IMR-90 (cell line): ENCODE measurements at regions not wholly inside any gene's neighbourhood (a gene's known extent, or its start where the extent isn't known, plus 50 kb on each side); places are given as distances from the start of the nearest gene placed in this dataset.

ENCODE experiments used
- ATAC-seq: fragments of 200-7000 bp; cut with Tn5 transposase; 2 replicates; pipeline ENCODE4 v1.9.1; 2020; ENCODE audit warnings: low read depth, mild to moderate bottlenecking, moderate library complexity
- BruUV-seq: library from RNA; stranded (reverse); fragments of 400-500 nt; replicated peaks from 2 replicates; lab custom pipeline; 2021; lab: Mats Ljungman, UMichigan
- CTCF ChIA-PET: fragments of 300-600 bp; formaldehyde crosslinking; extraction: SDS; loops from one replicate; lab custom pipeline; 2021; ENCODE audit warnings: antibody characterized with exemption; lab: Yijun Ruan, JAX
- POLR2A ChIA-PET: fragments of 300-600 bp; sonication (Branson Sonifier 250); formaldehyde crosslinking; loops from one replicate; lab custom pipeline; 2022; ENCODE audit warnings: antibody characterized with exemption; ENCODE audit not compliant: unreplicated experiment; lab: Charles Lee
- DNase-seq: peaks from one replicate; pipeline ENCODE4 v3.0.0; 2013
- H2AFZ ChIP-seq: replicated peaks from 2 replicates; pipeline ENCODE3; 2013; ENCODE audit warnings: low read length, mild to moderate bottlenecking; ENCODE audit not compliant: poor library complexity
- H2AK5ac ChIP-seq: 2 replicates; pipeline ENCODE4 v1.6.1; 2013; ENCODE audit warnings: low read depth, low read length, inconsistent platforms
- H2AK9ac ChIP-seq: replicated peaks from 2 replicates; pipeline ENCODE3; 2013; ENCODE audit warnings: mild to moderate bottlenecking, low read depth, low read length, moderate library complexity; ENCODE audit not compliant: poor library complexity
- H2BK120ac ChIP-seq: 2 replicates; pipeline ENCODE4 v1.6.1; 2013; ENCODE audit warnings: low read depth, low read length, inconsistent platforms
- H2BK15ac ChIP-seq: 3 replicates; pipeline ENCODE4 v1.6.1; 2013; ENCODE audit warnings: low read depth, low read length, inconsistent platforms
- H2BK20ac ChIP-seq: 2 replicates; pipeline ENCODE4 v1.6.1; 2013; ENCODE audit warnings: low read depth, mild to moderate bottlenecking, inconsistent platforms, low read length, moderate library complexity
- H2BK5ac ChIP-seq: 2 replicates; pipeline ENCODE4 v1.6.1; 2013; ENCODE audit warnings: mild to moderate bottlenecking, low read depth, low read length, inconsistent platforms; ENCODE audit not compliant: poor library complexity, severe bottlenecking
- H3K14ac ChIP-seq: replicated peaks from 2 replicates; pipeline ENCODE4 v1.6.1; 2013; ENCODE audit warnings: low read depth, low read length, inconsistent platforms
- H3K18ac ChIP-seq: 2 replicates; pipeline ENCODE4 v1.6.1; 2013; ENCODE audit warnings: low read depth, low read length, control low read depth
- H3K23ac ChIP-seq: 2 replicates; pipeline ENCODE4 v1.6.1; 2013; ENCODE audit warnings: low read depth, low read length, inconsistent platforms
- H3K27ac ChIP-seq: 2 replicates; pipeline ENCODE4 v1.5.1; 2013; ENCODE audit warnings: mild to moderate bottlenecking, control low read depth, low read length; ENCODE audit not compliant: insufficient read depth
- H3K27me3 ChIP-seq: 2 replicates; pipeline ENCODE4 v1.6.1; 2013; ENCODE audit warnings: low read length; ENCODE audit not compliant: control insufficient read depth, insufficient read depth
- H3K36me3 ChIP-seq: 2 replicates; pipeline ENCODE4 v1.6.1; 2013; ENCODE audit warnings: low read length, mixed read lengths; ENCODE audit not compliant: control insufficient read depth, insufficient read depth
- H3K4ac ChIP-seq: 2 replicates; pipeline ENCODE4 v1.6.1; 2013; ENCODE audit warnings: low read depth, low read length, inconsistent platforms
- H3K4me1 ChIP-seq: 2 replicates; pipeline ENCODE4 v1.6.1; 2013; ENCODE audit warnings: low read length, mixed read lengths; ENCODE audit not compliant: control insufficient read depth, insufficient read depth
- H3K4me2 ChIP-seq: 2 replicates; pipeline ENCODE4 v1.6.1; 2013; ENCODE audit warnings: low read depth, mild to moderate bottlenecking, control low read depth, low read length, moderate library complexity
- H3K4me3 ChIP-seq: 2 replicates; pipeline ENCODE4 v1.5.1; 2013; ENCODE audit warnings: low read depth, mild to moderate bottlenecking, control low read depth, low read length, moderate library complexity; ENCODE audit not compliant: insufficient read depth
- H3K56ac ChIP-seq: 2 replicates; pipeline ENCODE4 v1.6.1; 2013; ENCODE audit warnings: low read length, inconsistent platforms; ENCODE audit not compliant: insufficient read depth; ENCODE audit errors: extremely low read depth
- H3K79me1 ChIP-seq, 2 experiments: 2 replicates each; pipeline ENCODE4 v1.6.1; 2013; ENCODE audit warnings: low read length in 2 of 2, inconsistent platforms in 1 of 2, low read depth in 1 of 2
- H3K9ac ChIP-seq: 2 replicates; pipeline ENCODE4 v1.6.1; 2013; ENCODE audit warnings: low read depth, low read length, control low read depth
- H3K9me1 ChIP-seq: 2 replicates; pipeline ENCODE4 v1.6.1; 2013; ENCODE audit warnings: low read length, inconsistent platforms; ENCODE audit not compliant: insufficient read depth
- H3K9me3 ChIP-seq: 2 replicates; pipeline ENCODE4 v1.6.1; 2013; ENCODE audit warnings: low read length; ENCODE audit not compliant: control insufficient read depth, insufficient read depth
- H4K20me1 ChIP-seq: 2 replicates; pipeline ENCODE4 v1.6.1; 2013; ENCODE audit warnings: low read length, inconsistent platforms; ENCODE audit not compliant: insufficient read depth
- H4K5ac ChIP-seq: 2 replicates; pipeline ENCODE4 v1.6.1; 2013; ENCODE audit warnings: mild to moderate bottlenecking, low read depth, low read length, control low read depth
- H4K8ac ChIP-seq, 2 experiments: 2 replicates each; pipeline ENCODE4 v1.6.1; 2013; ENCODE audit warnings: low read depth in 2 of 2, low read length in 2 of 2, control low read depth in 1 of 2, inconsistent platforms in 1 of 2
- H4K91ac ChIP-seq: 2 replicates; pipeline ENCODE4 v1.6.1; 2013; ENCODE audit warnings: low read depth, low read length, inconsistent platforms; ENCODE audit not compliant: insufficient read depth
- CHD1 ChIP-seq: IDR thresholded peaks from 2 replicates; pipeline ENCODE4 v1.6.1; 2012; ENCODE audit warnings: low read depth, low read length, improper control_type of control experiment
- MAZ ChIP-seq: IDR thresholded peaks from 2 replicates; pipeline ENCODE4 v1.6.1; 2012; ENCODE audit warnings: low read depth, mild to moderate bottlenecking, low read length, improper control_type of control experiment, moderate library complexity, borderline replicate concordance
- WGBS, 2 experiments: methylation state at CpG; one replicate each; pipeline versions ENCODE4 v1.1.5 to v1.1.7; 2013; ENCODE audit warnings: missing lambda C conversion rate in 2 of 2; ENCODE audit not compliant: insufficient read length in 1 of 2; ENCODE audit errors: extremely low coverage in 2 of 2; 5-methylcytosine and 5-hydroxymethylcytosine counted together
- dilution Hi-C: fragments of 300-500 bp; cut with HindIII; formaldehyde crosslinking; loops from one replicate; pipeline ENCODE4 v1.14.3; 2018; ENCODE audit warnings: low sequenced_read_pairs; ENCODE audit not compliant: unreplicated experiment
- in situ Hi-C: fragments of 300-500 bp; cut with MboI; formaldehyde crosslinking; loops from 3 replicates; pipeline ENCODE4 v1.14.3; 2019; ENCODE audit warnings: low sequenced_read_pairs, inconsistent platforms, mixed read lengths
- intact Hi-C: fragments of 100-400 bp; cut with micrococcal nuclease; formaldehyde crosslinking; loops from 2 replicates; pipeline ENCODE4 v1.10.0; 2022
- TF ChIP-seq, protein P1 (sequence below): fragments of 150-350 bp; IDR thresholded peaks from 2 replicates; pipeline ENCODE4 v1.6.1; 2016; ENCODE audit warnings: low read depth, mild to moderate bottlenecking, low read length, moderate library complexity, borderline replicate concordance
- TF ChIP-seq, protein P2 (sequence below): fragments of 150-350 bp; IDR thresholded peaks from 2 replicates; pipeline ENCODE4 v1.6.1; 2017; ENCODE audit warnings: mild to moderate bottlenecking, antibody characterized with exemption, low read length, low read depth

DNA sequence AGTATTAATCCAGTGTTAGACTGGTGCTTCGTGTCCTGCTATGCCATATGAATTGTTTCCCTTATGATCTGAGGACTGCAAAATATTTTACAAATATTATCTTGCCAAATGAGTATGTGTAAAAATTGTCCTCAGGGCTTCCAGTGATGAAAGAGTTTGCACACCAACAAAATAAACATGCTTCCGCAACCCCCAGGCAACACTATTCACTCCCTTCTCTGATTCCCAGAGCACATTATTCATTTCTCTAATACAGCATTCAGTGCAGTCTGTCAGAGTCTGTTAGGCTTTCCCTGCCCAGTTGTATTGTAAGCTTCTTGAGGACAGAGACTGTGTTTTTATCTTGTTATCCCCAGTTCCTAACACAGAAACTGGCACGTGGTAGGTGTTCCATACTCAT is 409.9 kb upstream of the C1orf87 start:
- Histone ChIP-seq H3K14ac (no peak overlapping the region), H2BK15ac (no peak overlapping the region), H2BK20ac (no peak overlapping the region), H3K9ac (no peak overlapping the region), H2BK5ac (no peak overlapping the region), H3K4ac (no peak overlapping the region), H2AFZ (no peak overlapping the region), H2AK5ac (no peak overlapping the region), H3K79me1 (no peaks in the 10 kb centered on the region), H3K4me3 (no peak overlapping the region), H3K18ac (no peak overlapping the region), H3K27me3 (no peaks in the 10 kb centered on the region), H4K20me1 (no peaks in the 10 kb centered on the region), H4K5ac (no peak overlapping the region), H4K8ac (no peak overlapping the region), H3K9me1 (no peaks in the 10 kb centered on the region), H2AK9ac (no peak overlapping the region), H3K23ac (no peak overlapping the region), H4K91ac (no peak overlapping the region), H3K4me2 (no peak overlapping the region), H3K4me1 (no peaks in the 10 kb centered on the region), H3K9me3 (0 out of 2 replicates have a peak, but pooled peaks cover 2% of the 10 kb centered on the region), H3K36me3 (no peaks in the 10 kb centered on the region), H2BK120ac (no peak overlapping the region), H3K27ac (no peak overlapping the region), H3K56ac (no peak overlapping the region)
- WGBS, 2 experiments: no CpG with 5 or more reads among the region's 3 CpGs
- ATAC-seq (no peak), DNase-seq (no peak)
- no TSS peak for BruUV-seq
- ChIA-PET CTCF (no interaction called here), POLR2A (interaction anchor here (0.6 kb wide), 1 partner anchor 510 kb away, joined by 3 read pairs; no protein-coding TSS in a partner anchor)
- dilution Hi-C loops: no loop called here
- TF ChIP-seq CHD1: no peak
- TF ChIP-seq, protein P1, sequence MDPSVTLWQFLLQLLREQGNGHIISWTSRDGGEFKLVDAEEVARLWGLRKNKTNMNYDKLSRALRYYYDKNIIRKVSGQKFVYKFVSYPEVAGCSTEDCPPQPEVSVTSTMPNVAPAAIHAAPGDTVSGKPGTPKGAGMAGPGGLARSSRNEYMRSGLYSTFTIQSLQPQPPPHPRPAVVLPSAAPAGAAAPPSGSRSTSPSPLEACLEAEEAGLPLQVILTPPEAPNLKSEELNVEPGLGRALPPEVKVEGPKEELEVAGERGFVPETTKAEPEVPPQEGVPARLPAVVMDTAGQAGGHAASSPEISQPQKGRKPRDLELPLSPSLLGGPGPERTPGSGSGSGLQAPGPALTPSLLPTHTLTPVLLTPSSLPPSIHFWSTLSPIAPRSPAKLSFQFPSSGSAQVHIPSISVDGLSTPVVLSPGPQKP: no peak
- no peak for TF ChIP-seq MAZ
- TF ChIP-seq, protein P2, sequence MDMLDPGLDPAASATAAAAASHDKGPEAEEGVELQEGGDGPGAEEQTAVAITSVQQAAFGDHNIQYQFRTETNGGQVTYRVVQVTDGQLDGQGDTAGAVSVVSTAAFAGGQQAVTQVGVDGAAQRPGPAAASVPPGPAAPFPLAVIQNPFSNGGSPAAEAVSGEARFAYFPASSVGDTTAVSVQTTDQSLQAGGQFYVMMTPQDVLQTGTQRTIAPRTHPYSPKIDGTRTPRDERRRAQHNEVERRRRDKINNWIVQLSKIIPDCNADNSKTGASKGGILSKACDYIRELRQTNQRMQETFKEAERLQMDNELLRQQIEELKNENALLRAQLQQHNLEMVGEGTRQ: no peak
- intact Hi-C loops: no loop called here
- in situ Hi-C loops: no loop called here
